HG02973 (cell line): ENCODE measurements at regions not wholly inside any gene's neighbourhood (a gene's known extent, or its start where the extent isn't known, plus 50 kb on each side); places are given as distances from the start of the nearest gene placed in this dataset.
"Not testable (repeated sequence)": the region's sequence is repeated elsewhere in the genome, so short reads cannot be mapped to it uniquely, and the experiment has no call there.

ENCODE experiments used
- ATAC-seq: cut with Tn5 transposase; IDR thresholded peaks from one replicate; pipeline ENCODE4 v1.9.1; 2021; ENCODE audit warnings: moderate library complexity; ENCODE audit not compliant: unreplicated experiment

DNA sequence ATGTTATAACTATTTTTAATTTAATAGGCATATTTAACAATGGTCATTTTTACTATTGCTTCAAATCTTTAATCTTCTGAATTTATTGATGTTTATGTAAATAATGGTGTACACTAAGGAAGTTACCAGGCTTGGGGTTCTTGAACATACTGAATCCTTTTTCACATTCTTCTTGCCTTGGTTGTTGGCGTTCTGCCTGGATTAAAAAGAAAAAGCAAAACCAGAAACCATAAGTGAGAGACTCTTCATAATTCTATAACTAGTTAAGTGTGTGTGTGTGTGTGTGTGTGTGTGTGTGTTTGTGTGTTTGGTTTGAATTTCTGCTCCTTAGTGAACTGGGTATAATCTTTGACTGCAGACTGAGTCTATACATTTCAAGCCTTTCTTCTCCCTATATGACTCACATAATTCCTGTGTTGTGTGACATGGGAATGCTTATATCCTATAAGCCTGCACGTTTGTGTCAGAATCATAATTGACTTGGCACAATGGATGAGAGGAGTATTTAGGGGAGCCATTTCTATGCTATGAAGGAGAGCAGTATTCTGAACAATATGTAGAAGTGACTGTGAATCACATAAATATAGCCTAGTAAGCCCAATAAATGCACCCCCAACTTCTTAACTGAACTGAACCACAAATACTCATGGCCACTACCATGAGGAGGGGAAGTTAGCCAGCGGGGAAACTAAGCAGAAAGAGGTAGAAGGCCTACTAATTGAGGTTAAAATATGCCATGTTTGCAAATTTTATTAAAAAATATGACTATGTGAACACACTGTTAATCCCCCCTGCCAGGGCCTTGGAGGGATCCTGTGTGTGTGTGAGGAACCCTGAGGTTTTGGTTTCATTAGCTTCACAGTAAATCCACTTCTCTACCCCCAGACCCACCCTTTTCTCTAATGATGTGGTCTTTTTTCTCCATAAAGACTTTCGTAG, 425.5 kb downstream of the BCKDHB start:
- ATAC-seq, result no peak

- ATAC-seq, result no peak
Measured at GRCh38 chr6:80530103-80530502, 423.6 kb downstream of the BCKDHB start.

GRCh38 chr6:80528115-80528514, 421.6 kb downstream of the BCKDHB start:
- ATAC-seq, result no peak

DNA sequence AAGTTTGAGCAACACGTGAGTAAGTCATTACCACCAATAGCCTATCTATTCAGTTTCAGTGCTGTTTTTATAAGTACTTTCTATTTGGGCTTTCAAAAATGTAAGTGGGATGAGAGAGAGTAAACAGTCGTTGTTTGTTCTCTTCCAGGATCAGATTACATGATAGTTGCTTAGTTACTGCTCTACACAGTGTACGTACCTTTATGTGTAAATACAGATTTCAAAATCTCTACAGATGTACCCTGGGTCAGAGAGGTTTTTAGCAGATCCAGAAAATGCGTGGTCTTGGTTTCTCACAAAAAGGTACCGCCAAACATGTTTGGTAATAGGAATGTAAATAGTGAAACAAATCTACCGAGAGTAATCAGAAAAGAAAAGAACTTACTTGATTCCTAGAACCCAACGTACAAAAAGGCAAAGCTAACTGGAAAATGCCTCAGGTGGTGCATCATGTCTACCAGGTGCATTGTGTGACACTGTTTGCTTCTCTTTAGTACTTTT, 421.1 kb downstream of the BCKDHB start:
- ATAC-seq, result no peak

GRCh38 chr6:80523531-80523997, 417.1 kb downstream of the BCKDHB start:
- no peak for ATAC-seq

DNA sequence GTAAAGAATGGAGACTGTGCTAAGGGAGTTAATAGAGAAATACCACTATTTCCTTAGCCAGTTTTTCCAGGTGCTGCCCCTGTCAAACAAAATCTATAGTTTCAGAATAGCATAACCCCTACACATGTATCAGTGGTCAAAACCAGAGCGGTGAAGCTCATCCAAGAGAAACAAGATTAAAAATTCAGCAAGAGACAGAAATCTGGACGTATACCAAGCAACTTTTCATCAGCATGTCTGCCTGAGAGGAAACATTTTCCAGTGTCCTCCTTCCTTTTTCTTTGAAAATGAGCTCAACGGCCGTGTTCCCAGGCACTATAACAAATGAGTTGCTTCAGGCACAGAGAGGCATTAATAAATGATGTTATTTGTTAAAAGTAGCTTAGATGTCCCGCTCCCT, 416.5 kb downstream of the BCKDHB start:
- no peak for ATAC-seq

GRCh38 chr6:80522576-80522975, 416.1 kb downstream of the BCKDHB start:
- no peak for ATAC-seq

DNA sequence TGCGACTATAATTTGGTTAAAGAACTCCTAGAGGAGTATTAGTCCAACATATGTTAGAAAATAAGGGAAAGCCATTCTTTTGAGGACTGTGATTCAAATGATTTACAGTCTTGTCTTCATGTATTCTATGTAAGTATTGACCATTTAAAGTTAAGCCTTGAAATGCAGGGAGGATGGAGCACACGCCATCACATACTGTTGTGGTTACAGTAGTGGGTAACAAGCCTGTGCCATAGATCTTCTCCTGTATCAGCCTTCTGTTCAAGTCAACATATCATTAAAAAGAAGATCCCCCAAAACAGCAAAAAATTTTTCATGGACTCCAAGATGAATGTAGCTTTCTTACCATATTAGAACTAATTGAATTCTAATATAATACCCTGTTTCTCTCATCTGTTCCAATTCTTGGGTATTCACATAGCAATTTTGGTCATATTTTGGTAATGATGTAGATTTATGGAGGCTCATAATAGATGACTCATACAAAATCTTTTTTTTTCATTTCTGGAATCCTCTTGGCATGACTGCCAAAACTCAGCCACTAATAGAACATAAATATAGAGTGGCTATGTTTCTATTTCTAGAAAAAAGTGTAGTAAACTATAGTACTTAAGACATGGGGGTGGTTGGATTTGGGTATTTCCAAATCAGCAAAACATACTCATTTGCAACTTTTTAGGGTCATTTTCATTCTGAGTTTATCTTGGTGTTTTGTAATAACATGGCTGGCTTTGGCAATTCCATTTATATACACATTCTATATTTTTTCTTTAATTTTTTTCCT, 413.5 kb downstream of the BCKDHB start:
- no peak for ATAC-seq

GRCh38 chr6:80517525-80517924, 411.1 kb downstream of the BCKDHB start:
- no peak for ATAC-seq

DNA sequence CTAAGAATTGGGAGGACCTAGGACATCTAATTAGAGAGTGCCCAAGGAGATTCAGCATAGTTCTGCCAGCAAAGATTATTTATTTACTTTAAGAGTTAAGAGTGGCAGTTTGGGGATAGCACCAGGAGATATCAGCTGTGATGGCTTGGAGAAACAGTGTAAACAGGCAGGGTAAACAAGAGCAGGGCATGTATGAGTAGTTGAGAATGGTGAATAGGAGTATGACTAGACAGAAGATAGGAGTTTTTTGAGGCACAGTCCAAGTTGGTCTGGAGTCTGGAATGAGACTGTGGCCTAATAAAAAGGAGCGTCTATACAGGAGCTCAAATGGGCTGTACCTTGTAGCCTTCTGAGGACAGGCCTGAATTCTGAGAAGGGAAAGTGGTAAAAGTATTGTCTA, 404.1 kb downstream of the BCKDHB start:
- ATAC-seq, result not testable (repeated sequence)

GRCh38 chr6:80508885-80509630, 402.6 kb downstream of the BCKDHB start:
- no peak for ATAC-seq

GRCh38 chr6:80504882-80505281, 398.4 kb downstream of the BCKDHB start:
- no peak for ATAC-seq

GRCh38 chr6:80503660-80504059, 397.2 kb downstream of the BCKDHB start:
- no peak for ATAC-seq

DNA sequence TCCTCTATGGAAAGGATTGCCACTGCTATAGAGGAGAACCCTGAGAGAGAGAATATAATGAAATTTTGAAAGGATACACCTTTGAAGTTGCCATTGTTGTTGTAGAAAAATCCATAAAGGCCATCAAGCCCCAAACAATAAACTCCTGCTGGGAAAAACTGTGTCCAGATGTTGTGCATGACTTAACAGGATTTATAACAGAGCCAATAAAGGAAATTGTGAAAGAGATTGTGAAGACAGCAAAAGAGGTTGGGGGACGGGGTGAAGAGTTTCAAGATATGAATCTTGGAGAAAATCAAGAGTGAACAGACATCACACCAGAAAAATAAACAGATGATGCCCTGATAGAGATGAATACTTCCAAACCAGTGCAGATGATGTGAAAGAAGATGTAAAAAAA, 396.4 kb downstream of the BCKDHB start:
- ATAC-seq, result no peak

GRCh38 chr6:80501636-80502035, 395.2 kb downstream of the BCKDHB start:
- no peak for ATAC-seq

- ATAC-seq, result not testable (repeated sequence)
Measured at GRCh38 chr6:80497696-80498486, 391.4 kb downstream of the BCKDHB start.

GRCh38 chr6:80489911-80490635, 383.6 kb downstream of the BCKDHB start:
- ATAC-seq, result no peak

DNA sequence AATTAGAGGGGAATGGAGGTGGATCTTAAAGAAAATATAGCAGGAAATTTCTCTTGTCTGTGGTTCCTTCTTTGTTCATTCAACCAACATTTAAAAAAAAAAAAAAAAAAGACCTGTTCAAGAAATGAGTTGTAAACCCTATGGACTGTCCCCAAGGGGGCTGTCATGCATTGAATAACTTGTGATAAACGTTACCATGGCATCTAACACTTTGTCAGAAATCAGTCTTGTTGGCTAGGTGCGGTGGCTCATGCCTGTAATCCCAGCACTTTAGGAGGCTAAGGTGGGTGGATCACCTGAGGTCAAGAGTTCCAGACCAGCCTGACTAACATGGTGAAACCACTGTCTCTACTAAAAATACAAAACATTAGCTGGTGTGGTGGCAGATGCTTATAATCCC, 381.7 kb downstream of the BCKDHB start:
- no peak for ATAC-seq

DNA sequence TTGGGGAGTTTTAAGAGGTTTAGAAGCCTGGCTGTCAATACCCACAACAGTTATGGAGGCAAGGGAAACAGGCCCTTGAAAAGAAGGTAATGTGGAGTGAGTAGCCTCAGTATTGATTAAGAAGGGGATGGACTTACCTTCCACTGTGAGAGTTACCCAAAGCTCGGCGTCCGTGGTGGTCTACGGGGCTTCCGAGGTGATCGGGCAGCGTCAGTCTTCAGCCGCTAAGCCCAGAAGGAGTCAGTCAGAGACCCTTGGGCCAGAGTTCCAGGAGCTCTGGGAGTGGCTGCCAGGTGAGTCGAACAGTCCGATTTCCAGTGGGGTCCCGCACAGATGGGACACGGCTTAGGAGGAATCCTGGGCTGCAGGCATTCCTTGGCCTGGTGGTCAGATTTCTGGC, 379.0 kb downstream of the BCKDHB start:
- not testable (repeated sequence) for ATAC-seq
